Trophoblast cell (in vitro differentiated cells and primary cell): ENCODE measurements at regions not wholly inside any gene's neighbourhood (a gene's known extent, or its start where the extent isn't known, plus 50 kb on each side); places are given as distances from the start of the nearest gene placed in this dataset.

Experiments
- DNase-seq, 2 donors: peaks; one replicate each; pipeline ENCODE4 v3.0.0-alpha.2; 2016
- H2AFZ ChIP-seq: 2 replicates; pipeline ENCODE4 v1.6.1; 2013; ENCODE audit warnings: low read length, moderate library complexity, mild to moderate bottlenecking; ENCODE audit not compliant: insufficient read depth, poor library complexity
- H2AK5ac ChIP-seq: 2 replicates; pipeline ENCODE4 v1.6.1; 2013; ENCODE audit warnings: mild to moderate bottlenecking, low read length
- H2BK120ac ChIP-seq: 2 replicates; pipeline ENCODE4 v1.6.1; 2013; ENCODE audit warnings: low read length, mild to moderate bottlenecking, moderate library complexity; ENCODE audit not compliant: insufficient read depth, poor library complexity
- H2BK12ac ChIP-seq: 2 replicates; pipeline ENCODE4 v1.6.1; 2013; ENCODE audit warnings: mild to moderate bottlenecking, low read length, moderate library complexity
- H2BK5ac ChIP-seq: 2 replicates; pipeline ENCODE4 v1.6.1; 2013; ENCODE audit warnings: low read length, low read depth, moderate library complexity, mild to moderate bottlenecking; ENCODE audit not compliant: poor library complexity
- H3K14ac ChIP-seq: 2 replicates; pipeline ENCODE4 v1.6.1; 2013; ENCODE audit warnings: mild to moderate bottlenecking, low read length
- H3K18ac ChIP-seq: 2 replicates; pipeline ENCODE4 v1.6.1; 2013; ENCODE audit warnings: mild to moderate bottlenecking, low read length
- H3K23ac ChIP-seq: 2 replicates; pipeline ENCODE4 v1.6.1; 2013; ENCODE audit warnings: low read length
- H3K27ac ChIP-seq: 2 replicates; pipeline ENCODE4 v1.5.1; 2013; ENCODE audit warnings: low read depth, mild to moderate bottlenecking, inconsistent platforms, low read length, moderate library complexity
- H3K27me3 ChIP-seq: 2 replicates; pipeline ENCODE4 v1.6.1; 2013; ENCODE audit warnings: inconsistent platforms, mild to moderate bottlenecking, low read length, moderate library complexity; ENCODE audit not compliant: insufficient read depth
- H3K36me3 ChIP-seq, 2 experiments: 1 replicate in 1 of 2; 2 replicates in 1 of 2; pipeline ENCODE4 v1.6.1; 2013; ENCODE audit warnings: low read length in 2 of 2, mild to moderate bottlenecking in 2 of 2, moderate library complexity in 1 of 2; ENCODE audit not compliant: insufficient read depth in 2 of 2, control insufficient read depth in 1 of 2
- H3K4ac ChIP-seq: 2 replicates; pipeline ENCODE4 v1.6.1; 2013; ENCODE audit warnings: low read depth, mild to moderate bottlenecking, low read length, moderate library complexity
- H3K4me1 ChIP-seq, 2 experiments: 1 replicate in 1 of 2; 2 replicates in 1 of 2; pipeline ENCODE4 v1.6.1; 2013; ENCODE audit warnings: low read length in 2 of 2, mild to moderate bottlenecking in 2 of 2, moderate library complexity in 1 of 2; ENCODE audit not compliant: insufficient read depth in 2 of 2, control insufficient read depth in 1 of 2
- H3K4me2 ChIP-seq: 2 replicates; pipeline ENCODE4 v1.6.1; 2013; ENCODE audit warnings: inconsistent platforms, mild to moderate bottlenecking, low read length, moderate library complexity
- H3K4me3 ChIP-seq: 2 replicates; pipeline ENCODE4 v1.5.1; 2013; ENCODE audit warnings: mild to moderate bottlenecking, low read depth, low read length, inconsistent platforms
- H3K79me1 ChIP-seq: one replicate; pipeline ENCODE4 v1.6.1; 2013; ENCODE audit warnings: low read length
- H3K79me2 ChIP-seq: 2 replicates; pipeline ENCODE4 v1.6.1; 2013; ENCODE audit warnings: low read length, mild to moderate bottlenecking; ENCODE audit not compliant: control insufficient read depth, insufficient read depth, poor library complexity
- H3K9ac ChIP-seq: 2 replicates; pipeline ENCODE4 v1.6.1; 2013; ENCODE audit warnings: mild to moderate bottlenecking, low read length
- H3K9me3 ChIP-seq: 2 replicates; pipeline ENCODE4 v1.6.1; 2013; ENCODE audit warnings: low read depth, mild to moderate bottlenecking, control low read depth, inconsistent platforms, low read length; ENCODE audit not compliant: insufficient read depth
- H4K12ac ChIP-seq: 2 replicates; pipeline ENCODE4 v1.6.1; 2013; ENCODE audit warnings: low read depth, mild to moderate bottlenecking, low read length, moderate library complexity
- H4K8ac ChIP-seq: 2 replicates; pipeline ENCODE4 v1.6.1; 2013; ENCODE audit warnings: low read depth, mild to moderate bottlenecking, low read length, moderate library complexity
- H4K91ac ChIP-seq: one replicate; pipeline ENCODE4 v1.6.1; 2013; ENCODE audit warnings: low read depth, mild to moderate bottlenecking, low read length, moderate library complexity
- WGBS: extraction: QIAGEN DNeasy Blood & Tissue Kit; methylation state at CpG from one replicate; pipeline ENCODE4 v1.1.7; 2013; ENCODE audit warnings: missing lambda C conversion rate; ENCODE audit not compliant: insufficient read length, insufficient coverage; ENCODE audit errors: extremely low coverage; 5-methylcytosine and 5-hydroxymethylcytosine counted together

DNA sequence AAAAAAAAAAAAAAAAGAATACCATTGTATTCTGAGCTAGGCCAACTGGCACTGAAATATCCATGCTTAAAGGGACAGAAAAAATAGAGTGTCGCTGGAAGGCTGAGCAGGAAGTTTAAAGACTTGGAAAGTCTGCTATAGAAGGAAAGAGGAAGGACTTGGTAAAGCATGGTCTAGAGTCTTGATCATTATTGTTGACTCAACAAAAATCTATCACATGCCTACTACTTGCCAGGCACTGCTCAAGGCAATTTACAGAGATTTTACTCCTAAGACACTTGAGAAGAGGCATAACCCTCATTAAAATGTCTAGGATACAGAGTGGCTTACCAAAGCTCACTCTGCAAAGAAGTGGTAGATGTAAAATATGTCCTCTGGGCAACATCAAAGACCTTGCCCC lies 324.0 kb upstream of the DAB1 start:
- Histone ChIP-seq H3K4me2 (no peak overlapping the region), H2BK12ac (no peak overlapping the region), H3K4me1 (no peaks in the 10 kb centered on the region), H4K8ac (no peak overlapping the region), H3K27ac (no peak overlapping the region), H3K36me3 (no peaks in the 10 kb centered on the region), H3K9me3 (no peaks in the 10 kb centered on the region), H3K18ac (no peak overlapping the region), H3K4me3 (no peak overlapping the region), H3K23ac (no peak overlapping the region), H3K9ac (no peak overlapping the region), H4K91ac (no peak overlapping the region), H2BK5ac (no peak overlapping the region), H3K14ac (no peak overlapping the region), H3K79me2 (no peaks in the 10 kb centered on the region), H3K27me3 (no peaks in the 10 kb centered on the region), H2AFZ (no peak overlapping the region), H3K79me1 (no peaks in the 10 kb centered on the region), H2AK5ac (no peak overlapping the region), H2BK120ac (no peak overlapping the region), H3K4ac (no peak overlapping the region), H4K12ac (no peak overlapping the region)
- WGBS: no CpG with 5 or more reads among the region's 1 CpG
- DNase-seq: no peak

- no peak overlapping the region for H3K4me2 ChIP-seq
- H2AFZ ChIP-seq: no peak overlapping the region
- H3K4me3 ChIP-seq: no peak overlapping the region
- no peaks in the 10 kb centered on the region for H3K79me1 ChIP-seq
- no peak overlapping the region for H3K9ac ChIP-seq
- H2BK5ac ChIP-seq: no peak overlapping the region
- H4K8ac ChIP-seq: no peak overlapping the region
- no peak for DNase-seq
- no peak overlapping the region for H3K23ac ChIP-seq
- no peak overlapping the region for H3K4ac ChIP-seq
- no peak overlapping the region for H3K18ac ChIP-seq
- H2BK12ac ChIP-seq: no peak overlapping the region
- WGBS: no CpG with 5 or more reads among the region's 4 CpGs
- no peak overlapping the region for H4K12ac ChIP-seq
- no peaks in the 10 kb centered on the region for H3K4me1 ChIP-seq
- no peak overlapping the region for H2AK5ac ChIP-seq
- no peaks in the 10 kb centered on the region for H3K27me3 ChIP-seq
- H3K14ac ChIP-seq: no peak overlapping the region
- H3K9me3 ChIP-seq: no peaks in the 10 kb centered on the region
- no peak overlapping the region for H4K91ac ChIP-seq
- no peaks in the 10 kb centered on the region for H3K79me2 ChIP-seq
- H2BK120ac ChIP-seq: no peak overlapping the region
- no peaks in the 10 kb centered on the region for H3K36me3 ChIP-seq
- H3K27ac ChIP-seq: no peak overlapping the region
These were observed 317.7 kb upstream of the DAB1 start for GRCh38 chr1:57741521-57741920.

DNA sequence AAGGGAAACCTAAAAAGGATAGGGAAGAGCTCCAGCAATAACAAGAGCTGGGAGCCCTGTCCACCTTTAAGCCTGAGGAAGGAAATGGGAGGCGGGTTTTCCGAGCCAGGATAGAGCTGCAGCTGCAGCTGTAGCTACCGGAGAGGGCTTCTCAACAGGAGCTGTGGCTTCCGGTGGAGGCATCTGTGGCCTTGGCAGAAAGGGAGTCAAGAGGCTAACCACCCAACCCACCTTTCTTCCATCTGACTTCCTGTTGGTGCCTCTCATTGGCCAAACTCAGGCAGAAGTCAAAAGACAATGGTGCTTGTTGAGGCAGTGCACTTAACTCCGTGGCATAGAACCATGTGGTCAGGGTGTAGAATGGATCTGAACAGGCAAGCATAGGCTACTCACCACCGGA lies 313.1 kb upstream of the DAB1 start:
- no peak overlapping the region for H3K4me2 ChIP-seq
- H2BK12ac ChIP-seq: no peak overlapping the region
- no peaks in the 10 kb centered on the region for H3K79me1 ChIP-seq
- H3K27ac ChIP-seq: no peak overlapping the region
- no peak overlapping the region for H4K8ac ChIP-seq
- H3K27me3 ChIP-seq: no peaks in the 10 kb centered on the region
- no peak overlapping the region for H2AK5ac ChIP-seq
- no peak overlapping the region for H2BK120ac ChIP-seq
- H3K9me3 ChIP-seq: no peaks in the 10 kb centered on the region
- no peak overlapping the region for H4K91ac ChIP-seq
- no peaks in the 10 kb centered on the region for H3K4me1 ChIP-seq
- H3K23ac ChIP-seq: no peak overlapping the region
- H4K12ac ChIP-seq: no peak overlapping the region
- peaks cover 2% of the 10 kb centered on the region for H3K79me2 ChIP-seq
- H3K36me3 ChIP-seq: no peaks in the 10 kb centered on the region
- no peak overlapping the region for H3K9ac ChIP-seq
- H3K4me3 ChIP-seq: no peak overlapping the region
- H2AFZ ChIP-seq: no peak overlapping the region
- no peak overlapping the region for H2BK5ac ChIP-seq
- H3K18ac ChIP-seq: no peak overlapping the region
- H3K4ac ChIP-seq: no peak overlapping the region
- WGBS: no CpG with 5 or more reads among the region's 6 CpGs
- no peak for DNase-seq
- no peak overlapping the region for H3K14ac ChIP-seq

DNA sequence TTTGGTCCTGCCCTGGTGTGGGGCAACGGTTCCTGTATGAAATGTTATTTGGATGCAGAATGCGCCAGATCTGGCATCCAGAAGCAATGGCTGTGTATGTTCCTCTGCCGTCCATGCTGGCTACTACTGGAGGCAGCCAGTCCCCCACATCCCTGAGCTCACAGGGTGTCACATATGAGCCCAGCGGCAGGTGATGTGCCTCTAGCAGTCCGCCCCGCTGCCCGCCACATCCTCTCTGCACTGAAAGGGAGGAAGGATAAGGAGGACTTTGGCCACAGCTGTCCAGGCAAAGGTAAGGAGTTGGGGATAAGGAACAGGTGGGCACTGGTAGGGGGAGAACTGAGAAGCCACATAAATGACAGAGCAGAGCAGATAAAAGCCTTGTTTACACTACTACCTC lies 305.3 kb upstream of the DAB1 start:
- Histone ChIP-seq H4K8ac (no peak overlapping the region), H2AK5ac (no peak overlapping the region), H4K91ac (no peak overlapping the region), H3K14ac (no peak overlapping the region), H3K79me2 (peaks cover 2% of the 10 kb centered on the region), H3K23ac (no peak overlapping the region), H3K27me3 (no peaks in the 10 kb centered on the region), H2BK12ac (no peak overlapping the region), H3K9ac (no peak overlapping the region), H3K18ac (no peak overlapping the region), H3K4me1 (no peaks in the 10 kb centered on the region), H2AFZ (no peak overlapping the region), H4K12ac (no peak overlapping the region), H2BK120ac (no peak overlapping the region), H3K4ac (no peak overlapping the region), H2BK5ac (no peak overlapping the region), H3K9me3 (no peaks in the 10 kb centered on the region), H3K79me1 (no peaks in the 10 kb centered on the region), H3K4me3 (no peak overlapping the region), H3K36me3 (no peaks in the 10 kb centered on the region), H3K4me2 (no peak overlapping the region), H3K27ac (no peak overlapping the region)
- no peak for DNase-seq
- WGBS: no CpG with 5 or more reads among the region's 7 CpGs
